Uterus (tissue), 2 donors: ENCODE measurements at regions not wholly inside any gene's neighbourhood (a gene's known extent, or its start where the extent isn't known, plus 50 kb on each side); places are given as distances from the start of the nearest gene placed in this dataset.
"Not testable (repeated sequence)": the region's sequence is repeated elsewhere in the genome, so short reads cannot be mapped to it uniquely, and the experiment has no call there.

Experiments
- POLR2A ChIP-seq, 2 donors: fragments of 450-650 bp; IDR thresholded peaks; one replicate each; pipeline ENCODE4 v1.6.1; 2016; ENCODE audit warnings: antibody characterized with exemption in 2 of 2, mild to moderate bottlenecking in 1 of 2, moderate library complexity in 1 of 2
- TF ChIP-seq, protein P1 (sequence below), 4 experiments: fragments of 200-600 bp in 2 of 4; fragments of 450-650 bp in 2 of 4; sonication (generic) in 2 of 4; IDR thresholded peaks; one replicate each; pipeline ENCODE4 v1.5.1; 2016 to 2019; ENCODE audit warnings: antibody characterized with exemption in 4 of 4, mild to moderate bottlenecking in 2 of 4, moderate library complexity in 1 of 4

DNA sequence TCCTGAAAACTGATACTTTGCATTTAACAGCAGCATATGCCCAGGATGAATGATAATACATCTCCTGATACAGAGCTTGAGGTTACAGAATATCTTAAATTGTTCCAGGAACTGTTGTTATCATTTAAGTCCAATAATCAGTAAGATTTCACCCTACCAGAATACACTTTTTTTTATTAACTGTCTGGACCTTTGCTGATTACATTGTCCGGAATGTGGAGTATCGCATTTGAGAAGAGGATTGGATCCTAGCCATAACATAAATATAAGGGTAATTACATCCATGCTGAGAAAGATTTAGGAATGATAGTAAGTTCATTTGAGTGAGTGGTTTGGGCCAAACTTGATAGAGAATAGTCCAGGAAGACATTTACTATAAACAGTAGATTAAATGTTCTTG lies 112.2 kb upstream of the FBXO28 start:
- TF ChIP-seq, protein P1, sequence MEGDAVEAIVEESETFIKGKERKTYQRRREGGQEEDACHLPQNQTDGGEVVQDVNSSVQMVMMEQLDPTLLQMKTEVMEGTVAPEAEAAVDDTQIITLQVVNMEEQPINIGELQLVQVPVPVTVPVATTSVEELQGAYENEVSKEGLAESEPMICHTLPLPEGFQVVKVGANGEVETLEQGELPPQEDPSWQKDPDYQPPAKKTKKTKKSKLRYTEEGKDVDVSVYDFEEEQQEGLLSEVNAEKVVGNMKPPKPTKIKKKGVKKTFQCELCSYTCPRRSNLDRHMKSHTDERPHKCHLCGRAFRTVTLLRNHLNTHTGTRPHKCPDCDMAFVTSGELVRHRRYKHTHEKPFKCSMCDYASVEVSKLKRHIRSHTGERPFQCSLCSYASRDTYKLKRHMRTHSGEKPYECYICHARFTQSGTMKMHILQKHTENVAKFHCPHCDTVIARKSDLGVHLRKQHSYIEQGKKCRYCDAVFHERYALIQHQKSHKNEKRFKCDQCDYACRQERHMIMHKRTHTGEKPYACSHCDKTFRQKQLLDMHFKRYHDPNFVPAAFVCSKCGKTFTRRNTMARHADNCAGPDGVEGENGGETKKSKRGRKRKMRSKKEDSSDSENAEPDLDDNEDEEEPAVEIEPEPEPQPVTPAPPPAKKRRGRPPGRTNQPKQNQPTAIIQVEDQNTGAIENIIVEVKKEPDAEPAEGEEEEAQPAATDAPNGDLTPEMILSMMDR (IDR thresholded peaks at IDR 0.05) = not testable (repeated sequence)
- TF ChIP-seq POLR2A (IDR thresholded peaks at IDR 0.05) = not testable (repeated sequence)
